HepG2 (cell line): ENCODE measurements at regions not wholly inside any gene's neighbourhood (a gene's known extent, or its start where the extent isn't known, plus 50 kb on each side); places are given as distances from the start of the nearest gene placed in this dataset.

Experiments
- ATF7 ChIP-seq, 2 experiments: fragments of 450-650 bp in 1 of 2; sonication (generic) in 1 of 2; formaldehyde crosslinking in 1 of 2; IDR thresholded peaks; 2 replicates each; pipeline versions ENCODE4 v1.4.0 to v1.6.1; 2016 to 2020; ENCODE audit warnings: antibody characterized with exemption in 1 of 2, mild to moderate bottlenecking in 1 of 2, missing genetic modification reagents in 1 of 2
- MYNN ChIP-seq: sonication (generic); formaldehyde crosslinking; IDR thresholded peaks from 2 replicates; pipeline ENCODE4 v1.4.0; 2020; ENCODE audit warnings: mild to moderate bottlenecking, low read depth, missing genetic modification reagents
- TARDBP ChIP-seq: sonication (generic); formaldehyde crosslinking; IDR thresholded peaks from 2 replicates; pipeline ENCODE4 v1.8.0; 2022; ENCODE audit warnings: mild to moderate bottlenecking, missing genetic modification reagents
- TF ChIP-seq, protein P1 (sequence below): sonication (generic); formaldehyde crosslinking; IDR thresholded peaks from 2 replicates; pipeline ENCODE4 v1.5.0; 2020; ENCODE audit warnings: mild to moderate bottlenecking, missing genetic modification reagents, moderate library complexity

GRCh38 chr10:8722835-8723234 is 668.3 kb downstream of the GATA3 start:
- TF ChIP-seq MYNN (CRISPR knock-in tag) (no peak), TARDBP (no peak), ATF7 (IDR thresholded peaks at IDR 0.05) (no peak), ATF7 (CRISPR knock-in tag; IDR thresholded peaks at IDR 0.05) (no peak)
- TF ChIP-seq, protein P1, sequence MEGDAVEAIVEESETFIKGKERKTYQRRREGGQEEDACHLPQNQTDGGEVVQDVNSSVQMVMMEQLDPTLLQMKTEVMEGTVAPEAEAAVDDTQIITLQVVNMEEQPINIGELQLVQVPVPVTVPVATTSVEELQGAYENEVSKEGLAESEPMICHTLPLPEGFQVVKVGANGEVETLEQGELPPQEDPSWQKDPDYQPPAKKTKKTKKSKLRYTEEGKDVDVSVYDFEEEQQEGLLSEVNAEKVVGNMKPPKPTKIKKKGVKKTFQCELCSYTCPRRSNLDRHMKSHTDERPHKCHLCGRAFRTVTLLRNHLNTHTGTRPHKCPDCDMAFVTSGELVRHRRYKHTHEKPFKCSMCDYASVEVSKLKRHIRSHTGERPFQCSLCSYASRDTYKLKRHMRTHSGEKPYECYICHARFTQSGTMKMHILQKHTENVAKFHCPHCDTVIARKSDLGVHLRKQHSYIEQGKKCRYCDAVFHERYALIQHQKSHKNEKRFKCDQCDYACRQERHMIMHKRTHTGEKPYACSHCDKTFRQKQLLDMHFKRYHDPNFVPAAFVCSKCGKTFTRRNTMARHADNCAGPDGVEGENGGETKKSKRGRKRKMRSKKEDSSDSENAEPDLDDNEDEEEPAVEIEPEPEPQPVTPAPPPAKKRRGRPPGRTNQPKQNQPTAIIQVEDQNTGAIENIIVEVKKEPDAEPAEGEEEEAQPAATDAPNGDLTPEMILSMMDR (CRISPR knock-in tag) = no peak
